HepG2 (cell line): ENCODE measurements at regions not wholly inside any gene's neighbourhood (a gene's known extent, or its start where the extent isn't known, plus 50 kb on each side); places are given as distances from the start of the nearest gene placed in this dataset.

Experiments used
- DMAP1 ChIP-seq: IDR thresholded peaks from 2 replicates; pipeline ENCODE4 v1.6.1; 2016
- FOXA1 ChIP-seq, 2 experiments: fragments of 450-650 bp in 1 of 2; sonication (generic) in 1 of 2; formaldehyde crosslinking in 1 of 2; IDR thresholded peaks; 2 replicates each; pipeline versions ENCODE4 v1.4.0 to v1.6.1; 2016 to 2020; ENCODE audit warnings: missing genetic modification reagents in 1 of 2
- NFYC ChIP-seq: IDR thresholded peaks from 2 replicates; pipeline ENCODE4 v1.6.1; 2016; ENCODE audit warnings: missing genetic modification reagents, missing compliant biosample characterization
- SALL2 ChIP-seq: sonication (generic); formaldehyde crosslinking; IDR thresholded peaks from 2 replicates; pipeline ENCODE4 v1.8.1; 2023; ENCODE audit warnings: mild to moderate bottlenecking, missing genetic modification reagents, inconsistent platforms
- ZFP1 ChIP-seq: IDR thresholded peaks from 2 replicates; pipeline ENCODE4 v1.6.1; 2016
- ZNF383 ChIP-seq: sonication (generic); formaldehyde crosslinking; IDR thresholded peaks from 2 replicates; pipeline ENCODE4 v1.4.0; 2020; ENCODE audit warnings: missing genetic modification reagents, mild to moderate bottlenecking, borderline replicate concordance
- ZNF564 ChIP-seq: sonication (generic); formaldehyde crosslinking; IDR thresholded peaks from 2 replicates; pipeline ENCODE4 v1.8.1; 2023; ENCODE audit warnings: mild to moderate bottlenecking, missing genetic modification reagents
- ZNF780A ChIP-seq: sonication (generic); formaldehyde crosslinking; IDR thresholded peaks from 2 replicates; pipeline ENCODE4 v1.8.0; 2022; ENCODE audit warnings: mild to moderate bottlenecking, missing genetic modification reagents, moderate library complexity
- ZZZ3 ChIP-seq: sonication (generic); formaldehyde crosslinking; IDR thresholded peaks from 2 replicates; pipeline ENCODE4 v1.4.0; 2020; ENCODE audit warnings: missing genetic modification reagents, mild to moderate bottlenecking, borderline replicate concordance
- TF ChIP-seq, protein P1 (sequence below): IDR thresholded peaks from 2 replicates; pipeline ENCODE4 v1.6.1; 2012; ENCODE audit warnings: low read length, improper control_type of control experiment
- TF ChIP-seq, protein P2 (sequence below): sonication (generic); formaldehyde crosslinking; IDR thresholded peaks from 2 replicates; pipeline ENCODE4 v1.8.1; 2022; ENCODE audit warnings: low read depth, mild to moderate bottlenecking, missing genetic modification reagents
- TF ChIP-seq, protein P3 (sequence below): sonication (generic); formaldehyde crosslinking; IDR thresholded peaks from 2 replicates; pipeline ENCODE4 v1.9.0; 2021; ENCODE audit warnings: missing genetic modification reagents, borderline replicate concordance
- TF ChIP-seq, protein P4 (sequence below): IDR thresholded peaks from 2 replicates; pipeline ENCODE4 v1.6.1; 2012; ENCODE audit warnings: low read depth, low read length, improper control_type of control experiment
- TF ChIP-seq, protein P5 (sequence below): IDR thresholded peaks from 2 replicates; pipeline ENCODE4 v1.6.1; 2016; ENCODE audit warnings: control low read depth

DNA sequence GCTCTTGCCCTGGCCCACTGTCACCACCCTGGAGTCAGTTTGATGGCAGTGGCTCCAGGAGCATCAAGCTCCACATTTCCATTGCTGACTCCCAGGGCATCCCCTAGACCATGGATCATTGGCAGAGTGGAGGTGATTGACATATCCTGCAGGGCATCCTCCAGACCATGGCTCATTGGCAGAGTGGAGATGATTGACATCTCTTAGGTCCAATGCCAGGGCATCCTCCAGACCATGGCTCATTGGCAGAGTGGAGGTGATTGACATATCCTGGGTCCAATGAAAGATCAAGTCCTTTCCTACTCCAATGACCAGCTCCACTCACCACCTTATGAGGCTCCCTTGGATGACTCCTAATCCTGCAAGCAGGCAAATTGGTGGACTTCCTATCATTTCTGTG lies 174.3 kb upstream of the NLRP1 start (continued):
- TF ChIP-seq NFYC (CRISPR knock-in tag), result peak; percentile 79
- TF ChIP-seq FOXA1 (IDR thresholded peaks at IDR 0.05), result no peak
- TF ChIP-seq FOXA1 (CRISPR knock-in tag; IDR thresholded peaks at IDR 0.05), result no peak
- TF ChIP-seq DMAP1 (CRISPR knock-in tag), result no peak
- TF ChIP-seq, protein P1, sequence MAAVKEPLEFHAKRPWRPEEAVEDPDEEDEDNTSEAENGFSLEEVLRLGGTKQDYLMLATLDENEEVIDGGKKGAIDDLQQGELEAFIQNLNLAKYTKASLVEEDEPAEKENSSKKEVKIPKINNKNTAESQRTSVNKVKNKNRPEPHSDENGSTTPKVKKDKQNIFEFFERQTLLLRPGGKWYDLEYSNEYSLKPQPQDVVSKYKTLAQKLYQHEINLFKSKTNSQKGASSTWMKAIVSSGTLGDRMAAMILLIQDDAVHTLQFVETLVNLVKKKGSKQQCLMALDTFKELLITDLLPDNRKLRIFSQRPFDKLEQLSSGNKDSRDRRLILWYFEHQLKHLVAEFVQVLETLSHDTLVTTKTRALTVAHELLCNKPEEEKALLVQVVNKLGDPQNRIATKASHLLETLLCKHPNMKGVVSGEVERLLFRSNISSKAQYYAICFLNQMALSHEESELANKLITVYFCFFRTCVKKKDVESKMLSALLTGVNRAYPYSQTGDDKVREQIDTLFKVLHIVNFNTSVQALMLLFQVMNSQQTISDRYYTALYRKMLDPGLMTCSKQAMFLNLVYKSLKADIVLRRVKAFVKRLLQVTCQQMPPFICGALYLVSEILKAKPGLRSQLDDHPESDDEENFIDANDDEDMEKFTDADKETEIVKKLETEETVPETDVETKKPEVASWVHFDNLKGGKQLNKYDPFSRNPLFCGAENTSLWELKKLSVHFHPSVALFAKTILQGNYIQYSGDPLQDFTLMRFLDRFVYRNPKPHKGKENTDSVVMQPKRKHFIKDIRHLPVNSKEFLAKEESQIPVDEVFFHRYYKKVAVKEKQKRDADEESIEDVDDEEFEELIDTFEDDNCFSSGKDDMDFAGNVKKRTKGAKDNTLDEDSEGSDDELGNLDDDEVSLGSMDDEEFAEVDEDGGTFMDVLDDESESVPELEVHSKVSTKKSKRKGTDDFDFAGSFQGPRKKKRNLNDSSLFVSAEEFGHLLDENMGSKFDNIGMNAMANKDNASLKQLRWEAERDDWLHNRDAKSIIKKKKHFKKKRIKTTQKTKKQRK, result peak; percentile 22; the same call in 1 of the 2 replicates
- TF ChIP-seq, protein P2, sequence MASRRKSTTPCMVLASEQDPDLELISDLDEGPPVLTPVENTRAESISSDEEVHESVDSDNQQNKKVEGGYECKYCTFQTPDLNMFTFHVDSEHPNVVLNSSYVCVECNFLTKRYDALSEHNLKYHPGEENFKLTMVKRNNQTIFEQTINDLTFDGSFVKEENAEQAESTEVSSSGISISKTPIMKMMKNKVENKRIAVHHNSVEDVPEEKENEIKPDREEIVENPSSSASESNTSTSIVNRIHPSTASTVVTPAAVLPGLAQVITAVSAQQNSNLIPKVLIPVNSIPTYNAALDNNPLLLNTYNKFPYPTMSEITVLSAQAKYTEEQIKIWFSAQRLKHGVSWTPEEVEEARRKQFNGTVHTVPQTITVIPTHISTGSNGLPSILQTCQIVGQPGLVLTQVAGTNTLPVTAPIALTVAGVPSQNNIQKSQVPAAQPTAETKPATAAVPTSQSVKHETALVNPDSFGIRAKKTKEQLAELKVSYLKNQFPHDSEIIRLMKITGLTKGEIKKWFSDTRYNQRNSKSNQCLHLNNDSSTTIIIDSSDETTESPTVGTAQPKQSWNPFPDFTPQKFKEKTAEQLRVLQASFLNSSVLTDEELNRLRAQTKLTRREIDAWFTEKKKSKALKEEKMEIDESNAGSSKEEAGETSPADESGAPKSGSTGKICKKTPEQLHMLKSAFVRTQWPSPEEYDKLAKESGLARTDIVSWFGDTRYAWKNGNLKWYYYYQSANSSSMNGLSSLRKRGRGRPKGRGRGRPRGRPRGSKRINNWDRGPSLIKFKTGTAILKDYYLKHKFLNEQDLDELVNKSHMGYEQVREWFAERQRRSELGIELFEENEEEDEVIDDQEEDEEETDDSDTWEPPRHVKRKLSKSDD, result no peak
- TF ChIP-seq, protein P3, sequence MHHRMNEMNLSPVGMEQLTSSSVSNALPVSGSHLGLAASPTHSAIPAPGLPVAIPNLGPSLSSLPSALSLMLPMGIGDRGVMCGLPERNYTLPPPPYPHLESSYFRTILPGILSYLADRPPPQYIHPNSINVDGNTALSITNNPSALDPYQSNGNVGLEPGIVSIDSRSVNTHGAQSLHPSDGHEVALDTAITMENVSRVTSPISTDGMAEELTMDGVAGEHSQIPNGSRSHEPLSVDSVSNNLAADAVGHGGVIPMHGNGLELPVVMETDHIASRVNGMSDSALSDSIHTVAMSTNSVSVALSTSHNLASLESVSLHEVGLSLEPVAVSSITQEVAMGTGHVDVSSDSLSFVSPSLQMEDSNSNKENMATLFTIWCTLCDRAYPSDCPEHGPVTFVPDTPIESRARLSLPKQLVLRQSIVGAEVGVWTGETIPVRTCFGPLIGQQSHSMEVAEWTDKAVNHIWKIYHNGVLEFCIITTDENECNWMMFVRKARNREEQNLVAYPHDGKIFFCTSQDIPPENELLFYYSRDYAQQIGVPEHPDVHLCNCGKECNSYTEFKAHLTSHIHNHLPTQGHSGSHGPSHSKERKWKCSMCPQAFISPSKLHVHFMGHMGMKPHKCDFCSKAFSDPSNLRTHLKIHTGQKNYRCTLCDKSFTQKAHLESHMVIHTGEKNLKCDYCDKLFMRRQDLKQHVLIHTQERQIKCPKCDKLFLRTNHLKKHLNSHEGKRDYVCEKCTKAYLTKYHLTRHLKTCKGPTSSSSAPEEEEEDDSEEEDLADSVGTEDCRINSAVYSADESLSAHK (CRISPR knock-in tag), result no peak
- TF ChIP-seq SALL2 (CRISPR knock-in tag), result no peak
- TF ChIP-seq, protein P4, sequence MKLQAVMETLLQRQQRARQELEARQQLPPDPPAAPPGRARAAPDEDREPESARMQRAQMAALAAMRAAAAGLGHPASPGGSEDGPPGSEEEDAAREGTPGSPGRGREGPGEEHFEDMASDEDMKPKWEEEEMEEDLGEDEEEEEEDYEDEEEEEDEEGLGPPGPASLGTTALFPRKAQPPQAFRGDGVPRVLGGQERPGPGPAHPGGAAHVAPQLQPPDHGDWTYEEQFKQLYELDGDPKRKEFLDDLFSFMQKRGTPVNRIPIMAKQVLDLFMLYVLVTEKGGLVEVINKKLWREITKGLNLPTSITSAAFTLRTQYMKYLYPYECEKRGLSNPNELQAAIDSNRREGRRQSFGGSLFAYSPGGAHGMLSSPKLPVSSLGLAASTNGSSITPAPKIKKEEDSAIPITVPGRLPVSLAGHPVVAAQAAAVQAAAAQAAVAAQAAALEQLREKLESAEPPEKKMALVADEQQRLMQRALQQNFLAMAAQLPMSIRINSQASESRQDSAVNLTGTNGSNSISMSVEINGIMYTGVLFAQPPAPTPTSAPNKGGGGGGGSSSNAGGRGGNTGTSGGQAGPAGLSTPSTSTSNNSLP, result no peak
- no peak for TF ChIP-seq ZNF780A (CRISPR knock-in tag)
- no peak for TF ChIP-seq ZNF383 (CRISPR knock-in tag)
- no peak for TF ChIP-seq ZFP1
- no peak for TF ChIP-seq ZNF564 (CRISPR knock-in tag)
- TF ChIP-seq, protein P5, sequence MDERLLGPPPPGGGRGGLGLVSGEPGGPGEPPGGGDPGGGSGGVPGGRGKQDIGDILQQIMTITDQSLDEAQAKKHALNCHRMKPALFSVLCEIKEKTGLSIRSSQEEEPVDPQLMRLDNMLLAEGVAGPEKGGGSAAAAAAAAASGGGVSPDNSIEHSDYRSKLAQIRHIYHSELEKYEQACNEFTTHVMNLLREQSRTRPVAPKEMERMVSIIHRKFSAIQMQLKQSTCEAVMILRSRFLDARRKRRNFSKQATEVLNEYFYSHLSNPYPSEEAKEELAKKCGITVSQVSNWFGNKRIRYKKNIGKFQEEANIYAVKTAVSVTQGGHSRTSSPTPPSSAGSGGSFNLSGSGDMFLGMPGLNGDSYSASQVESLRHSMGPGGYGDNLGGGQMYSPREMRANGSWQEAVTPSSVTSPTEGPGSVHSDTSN (CRISPR knock-in tag), result peak; percentile 59
- no peak for TF ChIP-seq ZZZ3
